GM21515 (cell line): ENCODE measurements at regions not wholly inside any gene's neighbourhood (a gene's known extent, or its start where the extent isn't known, plus 50 kb on each side); places are given as distances from the start of the nearest gene placed in this dataset.

Source experiments
- ATAC-seq: cut with Tn5 transposase; IDR thresholded peaks from one replicate; pipeline ENCODE4 v1.9.1; 2021; ENCODE audit not compliant: unreplicated experiment

GRCh38 chr6:56771189-56771588, 128.5 kb upstream of the DST start:
- no peak for ATAC-seq

GRCh38 chr6:56770011-56770520, 127.4 kb upstream of the DST start:
- no peak for ATAC-seq

- ATAC-seq = no peak
Measured at GRCh38 chr6:56767892-56768531, 125.3 kb upstream of the DST start.

- ATAC-seq = no peak
Measured at GRCh38 chr6:56767435-56767834, 124.7 kb upstream of the DST start.

- ATAC-seq = peak; percentile 69
Measured at GRCh38 chr6:56766806-56767178, 124.1 kb upstream of the DST start.

GRCh38 chr6:56766139-56766805, 123.6 kb upstream of the DST start:
- no peak for ATAC-seq

GRCh38 chr6:56765494-56765893, 122.8 kb upstream of the DST start:
- no peak for ATAC-seq

- ATAC-seq = peak; percentile 58
Measured at GRCh38 chr6:56764081-56764566, 121.4 kb upstream of the DST start.

- no peak for ATAC-seq
Measured at GRCh38 chr6:56761651-56762050, 119.0 kb upstream of the DST start.

GRCh38 chr6:56760842-56761241, 118.2 kb upstream of the DST start:
- ATAC-seq = no peak

- ATAC-seq = peak; percentile 26
Measured at GRCh38 chr6:56759521-56759920, 116.8 kb upstream of the DST start.

GRCh38 chr6:56758553-56758952, 115.9 kb upstream of the DST start:
- peak; percentile 31 for ATAC-seq

GRCh38 chr6:56758120-56758519, 115.4 kb upstream of the DST start:
- ATAC-seq = peak; percentile 36

GRCh38 chr6:56757588-56757984, 114.9 kb upstream of the DST start:
- no peak for ATAC-seq

GRCh38 chr6:56756791-56757587, 114.3 kb upstream of the DST start:
- ATAC-seq = no peak

- no peak for ATAC-seq
Measured at GRCh38 chr6:56756219-56756789, 113.6 kb upstream of the DST start.

- no peak for ATAC-seq
Measured at GRCh38 chr6:56755040-56755439, 112.4 kb upstream of the DST start.

GRCh38 chr6:56753811-56754210, 111.1 kb upstream of the DST start:
- no peak for ATAC-seq

GRCh38 chr6:56752534-56752933, 109.8 kb upstream of the DST start:
- no peak for ATAC-seq

- no peak for ATAC-seq
Measured at GRCh38 chr6:56752009-56752408, 109.3 kb upstream of the DST start.

- ATAC-seq = no peak
Measured at GRCh38 chr6:56751604-56752003, 108.9 kb upstream of the DST start.
